ENCODE measurements at regions not wholly inside any gene's neighbourhood (a gene's known extent, or its start where the extent isn't known, plus 50 kb on each side); places are given as distances from the start of the nearest gene placed in this dataset.

DNA sequence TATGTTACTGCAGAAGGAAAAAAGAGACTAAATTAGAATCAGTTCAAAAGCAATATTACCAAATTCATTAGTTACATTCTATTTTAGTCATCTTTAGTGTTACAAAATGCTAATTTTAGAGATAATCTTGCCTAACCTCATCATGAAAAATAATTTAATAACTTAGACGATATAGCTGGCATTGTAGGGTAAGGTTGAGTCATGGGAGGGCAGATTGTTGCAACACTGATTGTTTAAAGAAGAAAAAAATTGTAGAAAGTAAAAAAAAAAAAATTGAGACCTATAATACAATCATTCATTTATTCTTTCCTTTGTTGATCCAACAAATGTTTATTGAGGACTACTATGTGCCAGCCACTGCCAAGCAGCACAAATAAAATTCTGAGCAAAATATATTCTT, 330.9 kb downstream of the GBA3 start:
- TF ChIP-seq, protein P1, sequence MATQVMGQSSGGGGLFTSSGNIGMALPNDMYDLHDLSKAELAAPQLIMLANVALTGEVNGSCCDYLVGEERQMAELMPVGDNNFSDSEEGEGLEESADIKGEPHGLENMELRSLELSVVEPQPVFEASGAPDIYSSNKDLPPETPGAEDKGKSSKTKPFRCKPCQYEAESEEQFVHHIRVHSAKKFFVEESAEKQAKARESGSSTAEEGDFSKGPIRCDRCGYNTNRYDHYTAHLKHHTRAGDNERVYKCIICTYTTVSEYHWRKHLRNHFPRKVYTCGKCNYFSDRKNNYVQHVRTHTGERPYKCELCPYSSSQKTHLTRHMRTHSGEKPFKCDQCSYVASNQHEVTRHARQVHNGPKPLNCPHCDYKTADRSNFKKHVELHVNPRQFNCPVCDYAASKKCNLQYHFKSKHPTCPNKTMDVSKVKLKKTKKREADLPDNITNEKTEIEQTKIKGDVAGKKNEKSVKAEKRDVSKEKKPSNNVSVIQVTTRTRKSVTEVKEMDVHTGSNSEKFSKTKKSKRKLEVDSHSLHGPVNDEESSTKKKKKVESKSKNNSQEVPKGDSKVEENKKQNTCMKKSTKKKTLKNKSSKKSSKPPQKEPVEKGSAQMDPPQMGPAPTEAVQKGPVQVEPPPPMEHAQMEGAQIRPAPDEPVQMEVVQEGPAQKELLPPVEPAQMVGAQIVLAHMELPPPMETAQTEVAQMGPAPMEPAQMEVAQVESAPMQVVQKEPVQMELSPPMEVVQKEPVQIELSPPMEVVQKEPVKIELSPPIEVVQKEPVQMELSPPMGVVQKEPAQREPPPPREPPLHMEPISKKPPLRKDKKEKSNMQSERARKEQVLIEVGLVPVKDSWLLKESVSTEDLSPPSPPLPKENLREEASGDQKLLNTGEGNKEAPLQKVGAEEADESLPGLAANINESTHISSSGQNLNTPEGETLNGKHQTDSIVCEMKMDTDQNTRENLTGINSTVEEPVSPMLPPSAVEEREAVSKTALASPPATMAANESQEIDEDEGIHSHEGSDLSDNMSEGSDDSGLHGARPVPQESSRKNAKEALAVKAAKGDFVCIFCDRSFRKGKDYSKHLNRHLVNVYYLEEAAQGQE (IDR thresholded peaks at IDR 0.05; ENCODE audit: borderline replicate concordance in 1 of 2, low read depth in 1 of 2, low read length in 2 of 2), result no peak
- TF ChIP-seq STAG1 (CRISPR knock-in tag; IDR thresholded peaks at IDR 0.05) (no peak), STAT5B (CRISPR knock-in tag; IDR thresholded peaks at IDR 0.05) (no peak), SP2 (CRISPR knock-in tag; IDR thresholded peaks at IDR 0.05) (no peak), TBP (CRISPR knock-in tag; IDR thresholded peaks at IDR 0.05) (no peak)

Measured in HepG2 (cell line).